Ovary (tissue), 3 donors: ENCODE measurements at regions not wholly inside any gene's neighbourhood (a gene's known extent, or its start where the extent isn't known, plus 50 kb on each side); places are given as distances from the start of the nearest gene placed in this dataset.

ENCODE experiments used
- EP300 ChIP-seq: sonication (generic); formaldehyde crosslinking; IDR thresholded peaks from one replicate; pipeline ENCODE4 v1.6.1; 2017; ENCODE audit warnings: antibody characterized with exemption
- POLR2A ChIP-seq: fragments of 450-650 bp; IDR thresholded peaks from one replicate; pipeline ENCODE4 v1.6.1; 2017; ENCODE audit warnings: antibody characterized with exemption, mild to moderate bottlenecking, moderate library complexity
- TF ChIP-seq, protein P1 (sequence below), 3 donors: fragments of 450-650 bp in 2 of 3; fragments of 200-600 bp in 1 of 3; IDR thresholded peaks; one replicate each; pipeline versions ENCODE4 v1.5.1 to v1.8.0; 2016 to 2022; ENCODE audit warnings: antibody characterized with exemption in 3 of 3, mild to moderate bottlenecking in 1 of 3
- donor health status: DM: no; HTN: no; CAD: no.

- TF ChIP-seq, protein P1, sequence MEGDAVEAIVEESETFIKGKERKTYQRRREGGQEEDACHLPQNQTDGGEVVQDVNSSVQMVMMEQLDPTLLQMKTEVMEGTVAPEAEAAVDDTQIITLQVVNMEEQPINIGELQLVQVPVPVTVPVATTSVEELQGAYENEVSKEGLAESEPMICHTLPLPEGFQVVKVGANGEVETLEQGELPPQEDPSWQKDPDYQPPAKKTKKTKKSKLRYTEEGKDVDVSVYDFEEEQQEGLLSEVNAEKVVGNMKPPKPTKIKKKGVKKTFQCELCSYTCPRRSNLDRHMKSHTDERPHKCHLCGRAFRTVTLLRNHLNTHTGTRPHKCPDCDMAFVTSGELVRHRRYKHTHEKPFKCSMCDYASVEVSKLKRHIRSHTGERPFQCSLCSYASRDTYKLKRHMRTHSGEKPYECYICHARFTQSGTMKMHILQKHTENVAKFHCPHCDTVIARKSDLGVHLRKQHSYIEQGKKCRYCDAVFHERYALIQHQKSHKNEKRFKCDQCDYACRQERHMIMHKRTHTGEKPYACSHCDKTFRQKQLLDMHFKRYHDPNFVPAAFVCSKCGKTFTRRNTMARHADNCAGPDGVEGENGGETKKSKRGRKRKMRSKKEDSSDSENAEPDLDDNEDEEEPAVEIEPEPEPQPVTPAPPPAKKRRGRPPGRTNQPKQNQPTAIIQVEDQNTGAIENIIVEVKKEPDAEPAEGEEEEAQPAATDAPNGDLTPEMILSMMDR (IDR thresholded peaks at IDR 0.05) = no peak
- no peak for TF ChIP-seq EP300
- TF ChIP-seq POLR2A = no peak
Measured at GRCh38 chr7:26916336-26916735, 51.9 kb upstream of the SKAP2 start.
